Ecto neural progenitor cell (in vitro differentiated cells): ENCODE measurements at regions not wholly inside any gene's neighbourhood (a gene's known extent, or its start where the extent isn't known, plus 50 kb on each side); places are given as distances from the start of the nearest gene placed in this dataset.
A peak's percentile ranks its signal among the peaks of the same experiment; 100 is the strongest.
"Not testable (repeated sequence)": the region's sequence is repeated elsewhere in the genome, so short reads cannot be mapped to it uniquely, and the experiment has no call there.

Source experiments
- DNase-seq: peaks from one replicate; pipeline ENCODE4 v3.0.0-alpha.2; 2018; ENCODE audit warnings: low spot score

DNA sequence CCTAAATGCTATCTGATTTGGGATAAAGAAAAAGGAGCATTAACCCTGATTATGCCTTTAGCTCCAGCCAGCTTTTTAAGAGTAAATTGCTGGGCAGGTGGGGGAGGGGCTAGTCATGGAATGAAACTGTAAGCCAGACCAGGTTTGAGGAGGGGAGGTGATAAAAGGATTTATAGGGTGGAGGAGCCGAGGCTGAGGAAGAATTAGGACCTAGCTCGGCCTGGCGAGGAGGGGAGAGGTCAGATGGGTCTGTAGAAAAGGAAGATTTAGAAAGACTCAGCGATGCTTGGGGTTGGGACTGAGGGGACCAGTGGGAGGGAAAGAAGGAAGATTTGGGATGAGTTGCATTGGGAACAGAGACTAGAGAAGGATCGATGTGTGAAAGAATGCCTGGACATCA, 583.8 kb upstream of the MDGA2 start:
- DNase-seq = not testable (repeated sequence)

DNA sequence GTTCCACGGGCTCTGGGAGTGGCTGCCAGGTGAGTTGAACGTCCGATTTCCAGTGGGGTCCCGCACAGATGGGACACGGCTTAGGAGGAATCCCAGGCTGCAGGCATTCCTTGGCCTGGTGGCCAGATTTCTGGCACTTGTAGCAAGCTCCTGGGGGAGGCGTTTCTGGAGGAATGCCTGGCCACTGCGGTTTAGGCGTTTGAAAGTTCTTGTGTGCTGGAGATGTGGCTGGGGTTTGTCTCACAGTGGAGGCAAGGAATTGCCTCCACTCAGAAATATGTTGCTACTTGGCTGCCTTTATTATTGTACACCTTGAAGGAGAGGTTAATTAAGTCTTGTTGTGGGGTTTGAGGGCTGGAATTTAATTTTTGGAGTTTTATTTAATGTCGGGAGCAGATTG, 583.3 kb upstream of the MDGA2 start:
- DNase-seq = not testable (repeated sequence)

DNA sequence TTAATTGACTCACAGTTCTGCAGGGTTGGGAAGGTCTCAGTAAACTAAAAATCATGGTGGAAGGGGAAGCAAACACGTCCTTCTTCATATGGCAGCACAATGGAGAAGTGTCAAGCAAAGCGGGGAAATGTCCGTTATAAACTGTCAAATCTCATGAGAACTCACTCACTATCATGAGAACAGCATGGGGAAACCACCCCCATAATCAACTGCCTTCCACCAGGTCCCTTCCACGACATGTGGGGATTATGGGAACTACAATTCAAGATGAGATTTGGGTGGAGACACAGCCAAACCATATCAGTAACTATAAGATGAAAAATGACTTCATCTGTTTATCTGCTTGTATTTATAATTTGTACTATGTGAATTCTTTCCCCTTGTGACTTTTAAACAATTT, 577.6 kb upstream of the MDGA2 start:
- DNase-seq = no peak

DNA sequence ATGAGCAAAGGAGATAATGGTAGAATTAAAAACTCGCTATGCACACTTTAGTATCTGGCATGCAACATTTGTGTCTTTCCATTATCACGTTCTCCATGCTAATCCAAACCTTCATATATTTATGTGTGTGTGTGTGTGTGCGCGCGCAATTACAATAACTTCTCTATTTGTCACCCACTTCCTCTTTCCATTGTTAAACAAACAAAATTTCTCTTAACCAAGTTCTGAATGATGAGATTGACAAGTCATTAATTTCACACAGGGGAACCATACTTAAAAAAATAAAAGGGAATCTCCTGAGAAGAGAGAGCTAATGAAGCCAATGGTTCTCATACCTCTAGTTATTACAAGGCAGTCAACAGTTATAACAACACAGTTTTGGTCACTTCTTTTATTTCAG, 575.9 kb upstream of the MDGA2 start:
- DNase-seq = no peak

DNA sequence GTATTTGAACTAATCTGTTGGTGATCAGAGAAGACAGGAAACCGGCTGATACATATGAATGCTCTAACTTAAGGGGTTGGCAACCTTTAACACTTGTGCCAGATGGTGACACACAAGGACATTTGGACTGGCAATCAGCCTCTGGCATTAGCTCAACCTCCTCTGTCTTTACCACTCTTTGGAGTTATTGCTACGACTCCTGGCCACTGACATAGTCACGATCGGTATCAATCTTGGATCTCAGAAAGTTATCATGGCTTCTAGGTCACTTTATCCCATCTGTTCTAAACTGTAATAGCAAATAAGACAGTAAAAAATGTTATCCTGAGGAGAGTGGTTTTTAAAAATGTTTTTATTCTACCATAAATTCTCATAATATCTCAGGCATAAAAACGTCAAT, 575.2 kb upstream of the MDGA2 start:
- DNase-seq = no peak

DNA sequence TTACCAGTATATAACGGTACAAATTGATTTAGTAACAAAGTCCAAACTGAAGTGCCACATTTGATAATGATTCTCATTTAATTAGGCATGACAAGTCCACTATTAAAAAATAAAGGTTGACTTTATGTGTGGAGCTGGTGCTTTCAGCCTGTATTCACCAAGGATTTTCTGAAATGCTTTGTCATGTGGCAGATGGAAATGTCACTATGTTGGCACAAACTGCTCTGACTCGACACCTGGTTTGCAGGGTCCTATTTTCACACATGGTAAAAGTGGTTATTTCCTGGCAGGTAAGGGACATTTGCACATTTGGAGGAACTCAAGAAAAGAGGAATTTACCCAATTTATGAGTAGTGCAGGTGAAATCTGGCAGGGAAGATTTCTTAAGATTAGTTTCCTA, 572.6 kb upstream of the MDGA2 start:
- DNase-seq = no peak

DNA sequence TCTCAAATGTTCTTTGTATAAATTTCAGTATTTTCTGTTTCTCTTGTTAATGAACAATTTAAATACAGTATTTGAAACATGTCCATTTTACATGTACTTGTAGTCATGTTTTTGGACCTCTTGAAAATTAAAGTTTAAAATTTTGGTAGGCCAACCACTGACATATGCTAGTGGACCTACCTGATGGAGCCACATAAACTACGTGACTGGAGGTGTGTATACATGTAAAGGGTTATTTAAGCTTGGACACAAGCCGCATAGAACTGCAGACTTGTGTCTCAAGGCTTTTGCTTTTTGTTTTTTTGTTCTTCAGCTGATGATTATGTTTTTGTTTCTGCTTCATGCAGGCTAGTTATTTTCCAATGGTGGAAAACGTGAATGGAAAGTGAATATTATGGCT, 568.5 kb upstream of the MDGA2 start:
- no peak for DNase-seq

DNA sequence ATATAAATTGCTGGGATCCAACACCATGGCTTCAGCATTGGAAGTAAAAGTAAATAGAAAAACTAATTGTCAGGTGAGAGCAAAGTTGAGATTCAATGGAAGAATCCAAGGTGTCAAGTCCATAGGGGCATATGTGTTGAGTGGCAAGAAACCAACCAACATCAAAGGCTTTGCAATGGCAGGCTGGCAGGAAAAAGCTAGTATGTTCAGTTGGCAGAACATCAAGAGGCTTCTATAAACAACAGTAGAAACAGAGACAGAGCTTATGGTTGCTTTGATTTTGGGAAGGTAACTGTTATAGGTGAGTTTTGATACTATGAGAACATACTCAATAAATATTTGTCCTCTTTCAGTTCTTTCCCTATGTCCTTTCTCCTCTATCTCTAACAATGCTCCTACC, 553.7 kb upstream of the MDGA2 start:
- DNase-seq = no peak

DNA sequence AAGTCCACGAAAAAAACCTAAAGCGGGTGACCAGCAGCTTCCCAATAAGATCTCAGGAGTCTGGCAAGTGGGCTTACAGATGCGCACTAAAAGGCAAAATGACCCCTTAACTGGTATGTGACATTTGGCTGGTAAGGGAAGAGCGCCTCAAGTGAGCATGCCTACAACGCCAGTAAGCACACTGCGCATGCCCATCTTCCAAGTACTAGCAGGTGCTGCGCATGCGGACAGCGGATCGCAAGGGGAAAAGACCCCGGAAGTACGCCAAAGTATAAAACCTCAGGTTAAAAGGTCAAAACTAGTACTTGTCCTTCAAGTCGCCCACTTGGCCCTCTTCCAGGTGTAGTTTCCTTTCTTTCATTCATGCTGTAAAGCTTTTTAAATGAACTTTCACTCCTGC, 518.5 kb upstream of the MDGA2 start:
- DNase-seq = no peak

DNA sequence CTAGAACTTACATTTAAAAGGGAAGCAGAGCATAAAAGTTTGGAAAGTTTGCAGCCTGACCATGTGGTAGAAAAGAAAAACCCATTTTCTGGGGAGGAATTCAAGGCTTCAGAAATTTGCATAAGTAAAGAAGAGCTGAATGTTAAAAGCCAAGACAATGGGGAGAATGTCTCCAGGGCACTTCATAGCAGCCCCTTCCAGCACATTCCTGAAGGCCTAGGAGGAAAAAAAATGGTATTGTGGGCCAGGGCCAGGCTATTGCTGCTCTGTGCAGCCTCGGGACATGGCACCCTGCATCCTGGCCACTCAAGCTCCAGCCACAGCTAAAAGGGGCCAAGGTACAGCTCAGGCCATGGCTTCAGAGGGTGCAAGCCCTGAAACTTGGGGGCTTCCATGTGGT, 474.2 kb upstream of the MDGA2 start:
- DNase-seq = not testable (repeated sequence)

DNA sequence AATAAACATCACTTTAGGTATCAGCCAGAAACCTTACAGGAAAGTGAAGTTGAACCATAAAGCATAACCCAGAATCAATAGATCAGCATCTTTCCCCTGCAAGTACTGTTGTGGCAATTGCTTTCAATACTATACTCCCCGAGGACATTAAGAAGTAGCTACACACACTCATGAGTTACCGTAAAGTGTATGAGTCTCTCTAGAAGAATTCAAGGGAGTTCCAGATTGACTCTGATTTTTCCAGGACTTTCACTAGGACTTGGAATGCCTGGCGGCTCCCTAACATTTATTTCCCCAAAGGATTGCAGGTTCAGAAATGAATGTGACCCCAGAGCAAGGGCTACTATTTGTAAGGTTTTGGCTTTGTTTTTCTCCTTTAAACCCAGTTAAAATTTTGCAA, 465.4 kb upstream of the MDGA2 start:
- no peak for DNase-seq

DNA sequence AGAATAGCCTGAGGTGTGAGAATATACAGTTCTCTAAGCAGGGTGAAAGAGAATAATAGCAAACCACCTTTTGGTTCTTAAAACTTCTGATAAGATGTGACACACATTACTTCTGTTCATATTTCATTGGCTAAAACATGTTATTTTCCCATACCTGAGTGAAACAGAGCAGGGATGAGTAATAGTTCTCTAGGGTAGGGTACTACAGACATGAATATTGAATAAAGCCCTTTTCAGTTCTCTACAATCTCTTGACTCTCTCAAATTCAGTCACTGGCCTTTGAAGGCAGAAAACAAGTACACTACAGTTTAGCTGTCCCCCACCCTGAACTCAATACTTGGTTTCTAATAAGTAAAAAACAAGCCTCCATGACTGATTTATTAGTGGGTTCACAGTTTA, 454.1 kb upstream of the MDGA2 start:
- no peak for DNase-seq

DNA sequence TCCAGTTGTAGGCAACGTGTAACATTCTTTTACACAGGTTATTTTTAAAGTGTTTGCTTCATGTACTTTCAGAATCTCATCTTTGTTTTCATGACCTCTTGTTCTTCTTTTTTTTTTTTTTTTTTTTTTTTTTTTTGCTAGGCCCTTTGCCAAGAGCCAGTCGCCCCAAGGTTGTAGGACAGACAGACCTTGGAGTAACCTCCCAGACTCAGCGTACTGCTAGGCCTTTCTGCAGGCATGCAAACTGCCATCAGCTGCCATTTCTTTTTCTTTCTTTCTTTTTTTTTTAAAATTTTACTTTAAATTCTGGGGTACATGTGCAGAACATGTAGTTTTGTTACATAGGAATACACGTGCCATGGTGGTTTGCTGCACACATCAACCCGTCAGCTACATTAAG, 452.3 kb upstream of the MDGA2 start:
- DNase-seq = no peak

DNA sequence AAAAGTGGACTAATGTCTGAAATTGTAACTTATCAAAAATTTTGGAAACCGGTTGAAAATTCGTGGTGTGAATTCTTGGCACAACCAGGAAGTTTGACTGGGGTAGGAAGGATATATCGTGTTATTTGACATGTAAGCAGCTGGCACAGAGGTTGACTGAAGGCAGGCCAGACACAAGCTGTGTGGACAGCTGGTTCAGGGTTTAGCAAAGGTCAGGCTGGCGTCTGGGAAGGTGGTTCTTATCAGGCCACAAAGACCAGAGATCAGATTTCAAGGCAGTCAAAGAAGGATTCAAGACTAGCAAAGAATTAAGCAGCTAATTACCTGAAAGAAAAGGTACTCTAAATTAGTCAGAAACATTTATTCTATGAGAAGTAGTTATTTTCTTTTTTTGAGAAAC, 450.2 kb upstream of the MDGA2 start:
- peak; percentile 53 for DNase-seq

DNA sequence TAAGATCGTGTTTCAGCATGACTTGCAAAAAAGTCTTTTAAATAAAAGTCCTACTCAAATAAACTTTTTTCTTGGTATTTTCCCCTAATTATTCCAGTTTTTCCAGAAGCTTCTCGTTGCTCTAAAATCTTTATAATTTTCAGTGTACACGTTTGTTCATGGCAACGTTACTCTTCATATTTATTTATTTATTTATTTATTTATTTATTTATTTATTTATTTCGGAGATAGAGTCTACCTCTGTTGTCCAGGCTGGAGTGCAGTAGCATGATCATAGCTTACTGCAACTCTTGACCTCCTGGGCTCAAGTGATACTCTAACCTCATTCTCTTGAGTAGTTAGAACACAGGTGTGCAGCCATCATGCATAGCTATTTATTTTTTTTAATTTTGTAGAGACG, 438.3 kb upstream of the MDGA2 start:
- DNase-seq = no peak

DNA sequence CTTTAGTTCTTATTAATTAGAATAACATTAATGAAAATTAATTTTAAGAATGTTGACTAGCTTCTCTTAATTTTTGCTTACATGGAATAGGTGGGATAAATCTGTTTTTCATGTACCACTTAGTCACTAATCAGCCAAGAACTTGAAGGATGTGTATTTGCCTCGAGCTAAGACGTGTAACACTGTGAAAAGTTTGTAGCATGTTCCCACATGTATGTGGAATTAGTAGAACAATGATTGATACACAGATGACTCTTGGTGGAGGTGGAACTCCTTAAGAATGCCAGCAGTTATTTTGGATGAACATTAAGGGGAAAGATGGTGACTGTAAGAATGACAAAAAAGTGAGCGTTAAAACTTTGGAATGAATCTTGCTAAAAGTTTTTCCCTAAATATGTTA, 435.7 kb upstream of the MDGA2 start:
- DNase-seq = no peak

DNA sequence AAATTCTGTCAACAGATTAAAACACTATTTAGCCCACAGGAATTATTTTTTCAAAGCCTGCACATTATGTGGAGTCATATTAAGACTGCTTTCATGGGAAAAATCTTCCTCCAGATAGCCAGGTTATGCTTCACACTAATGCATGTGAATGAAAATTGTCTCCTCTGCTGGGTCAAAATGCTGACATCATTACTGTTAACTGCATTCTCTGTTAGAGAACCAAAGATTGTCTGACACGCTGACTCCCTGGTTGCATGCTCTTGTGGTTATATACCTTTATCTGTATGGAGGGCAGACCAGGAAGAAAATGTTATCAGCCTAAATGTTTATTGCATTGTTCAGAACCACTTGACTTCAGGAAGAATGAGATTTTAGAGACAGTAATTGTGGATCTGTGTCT, 432.2 kb upstream of the MDGA2 start:
- no peak for DNase-seq

DNA sequence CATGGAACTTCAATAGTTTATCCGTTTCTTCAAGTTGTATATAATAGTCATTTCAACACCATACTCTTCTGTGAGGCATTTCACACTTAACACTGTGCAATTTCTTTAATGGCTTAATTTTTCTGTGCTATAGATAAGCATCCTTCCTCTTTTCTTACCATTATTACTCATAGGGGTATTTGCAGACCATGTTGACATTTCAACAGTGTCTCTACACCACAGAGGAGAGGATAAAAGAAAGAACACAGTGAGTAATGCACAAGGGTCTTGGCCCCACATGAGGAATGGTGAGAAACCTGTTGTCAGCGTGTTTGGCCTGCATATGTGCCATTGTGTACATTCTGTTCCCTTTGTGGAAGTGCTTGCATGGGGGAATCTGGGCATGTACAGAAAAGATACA, 421.5 kb upstream of the MDGA2 start:
- no peak for DNase-seq

DNA sequence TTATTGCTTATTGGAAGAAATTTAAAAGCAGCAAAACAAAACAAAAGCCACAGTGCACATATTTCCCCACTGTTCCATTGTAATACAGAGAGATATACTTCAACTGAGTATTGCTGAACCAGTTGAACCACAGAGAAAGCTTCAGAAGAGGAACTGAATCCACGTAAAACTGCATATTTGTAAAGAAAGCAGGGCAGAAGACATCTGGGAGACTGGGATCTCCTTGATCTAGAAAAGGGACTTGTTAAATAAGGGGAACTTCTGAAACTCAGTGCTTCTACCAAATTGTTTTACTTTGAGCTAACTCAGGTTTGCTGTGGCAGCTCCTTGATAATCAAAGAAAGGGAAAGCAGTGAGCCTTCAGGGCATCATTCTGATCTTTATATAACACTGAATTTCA, 411.1 kb upstream of the MDGA2 start:
- no peak for DNase-seq

DNA sequence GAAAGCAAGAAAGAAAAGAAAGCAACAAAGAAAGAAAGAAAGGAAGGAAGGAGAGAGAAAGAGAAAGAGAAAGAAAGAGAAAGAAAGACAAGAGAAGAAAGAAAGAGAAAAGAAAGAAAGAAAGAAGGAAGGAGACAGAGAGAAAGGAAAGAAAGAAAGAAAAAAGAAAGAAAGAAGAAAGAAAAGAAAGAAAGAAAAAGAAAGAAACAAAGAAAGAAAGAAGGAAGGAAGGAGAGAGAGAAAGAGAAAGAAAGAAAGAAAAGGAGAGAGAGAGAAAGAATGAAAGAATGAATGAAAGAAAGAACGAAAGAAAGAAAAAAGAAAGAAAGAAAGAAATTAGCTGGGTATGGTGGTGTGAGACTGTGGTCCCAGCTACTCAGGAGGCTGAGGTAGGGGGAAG, 400.1 kb upstream of the MDGA2 start:
- DNase-seq = no peak

DNA sequence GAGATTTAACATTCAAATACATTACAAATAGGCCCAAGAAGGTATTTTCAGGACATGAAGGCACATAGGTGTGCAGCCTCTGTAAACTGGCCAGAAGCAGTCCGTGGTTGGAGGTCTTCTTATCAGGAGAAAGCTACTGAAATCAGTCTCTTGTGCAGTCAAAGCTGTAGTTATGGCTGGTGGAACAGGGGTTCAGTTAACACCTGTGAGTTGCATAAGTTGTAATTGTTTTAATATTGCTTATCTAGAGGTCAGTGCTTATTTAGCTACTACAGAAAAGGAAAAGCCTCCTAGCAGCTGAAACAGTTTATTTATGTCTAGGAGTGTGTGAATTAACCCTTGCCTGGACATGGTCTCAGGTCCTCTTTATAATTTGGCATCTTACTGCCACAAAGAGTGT, 377.6 kb upstream of the MDGA2 start:
- DNase-seq = no peak

DNA sequence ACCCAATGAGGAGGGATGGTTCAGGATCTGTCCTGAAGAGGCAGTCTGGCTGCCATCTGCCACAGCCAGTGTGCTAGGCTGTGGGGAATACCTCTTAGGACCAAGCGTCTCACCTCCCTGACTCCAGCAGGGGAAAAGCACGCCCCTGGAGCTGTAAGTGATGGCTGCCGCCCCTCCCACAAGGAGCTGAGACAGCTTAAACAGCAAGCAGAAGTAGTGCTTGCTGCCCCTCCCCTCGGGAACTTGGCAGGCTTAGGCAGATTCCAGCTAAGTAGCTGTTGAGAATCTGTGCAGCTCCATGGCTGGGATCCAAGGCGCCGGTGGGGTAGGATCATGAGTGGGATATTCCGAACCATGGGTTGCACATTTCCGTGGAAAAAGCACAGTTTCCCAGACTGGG, 360.4 kb upstream of the MDGA2 start:
- DNase-seq = peak; percentile 51

DNA sequence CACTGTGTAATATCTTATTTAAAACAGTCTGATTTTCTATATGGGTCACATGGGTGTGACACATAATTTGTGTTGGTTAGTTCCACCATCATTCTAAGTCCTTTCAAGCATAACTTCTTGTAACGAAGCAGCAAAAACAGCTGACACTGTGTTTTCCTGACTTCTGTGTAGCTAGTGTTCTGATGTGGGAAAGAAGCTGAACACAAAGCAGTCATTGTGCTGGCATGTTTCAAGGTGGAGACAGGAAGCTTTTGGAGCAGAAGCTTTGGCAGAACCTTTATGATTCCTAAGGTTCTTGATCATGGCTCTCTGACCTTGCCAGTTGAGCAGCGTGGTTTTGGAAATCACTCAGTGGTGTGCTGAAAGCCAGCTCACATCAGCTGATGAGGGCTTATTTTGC, 351.7 kb upstream of the MDGA2 start:
- DNase-seq = no peak

DNA sequence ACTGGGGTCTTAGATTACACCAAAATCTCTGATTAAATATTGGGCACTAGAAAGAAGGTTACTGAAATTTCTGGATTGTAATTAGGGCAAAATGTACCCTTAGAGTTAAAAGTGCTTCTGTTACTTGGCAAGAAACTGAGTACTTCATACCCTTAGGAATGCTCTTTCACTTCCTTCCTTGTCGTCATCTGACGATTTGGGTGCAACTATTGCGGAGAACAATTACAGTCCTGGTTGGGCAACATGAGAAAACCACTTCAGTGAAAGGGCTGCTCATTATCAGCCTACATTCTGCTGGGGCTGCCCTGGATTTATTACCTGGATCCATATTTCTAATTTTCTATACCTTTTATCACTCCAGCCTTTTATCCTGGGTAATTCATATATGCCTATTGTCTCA, 348.5 kb upstream of the MDGA2 start:
- DNase-seq = no peak

DNA sequence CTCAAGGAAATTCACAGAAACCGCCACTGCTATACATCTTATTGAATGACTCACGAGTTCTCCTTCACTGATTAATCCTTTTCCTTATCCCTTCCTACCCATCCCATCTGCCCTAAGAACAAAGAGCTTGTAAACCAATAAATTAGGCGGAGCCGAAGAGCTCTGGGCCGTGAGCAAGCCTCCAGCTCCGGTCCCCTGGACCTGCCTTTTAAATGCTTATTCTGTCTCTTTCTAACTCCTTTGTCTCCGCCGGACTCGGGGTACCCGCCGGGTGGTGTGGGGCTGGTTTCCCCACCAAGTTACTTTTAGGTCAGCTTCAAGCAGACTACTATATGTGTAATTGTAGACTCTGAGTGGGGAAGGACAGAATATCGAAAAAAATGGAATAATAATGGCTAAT, 336.1 kb upstream of the MDGA2 start:
- DNase-seq = peak; percentile 50

DNA sequence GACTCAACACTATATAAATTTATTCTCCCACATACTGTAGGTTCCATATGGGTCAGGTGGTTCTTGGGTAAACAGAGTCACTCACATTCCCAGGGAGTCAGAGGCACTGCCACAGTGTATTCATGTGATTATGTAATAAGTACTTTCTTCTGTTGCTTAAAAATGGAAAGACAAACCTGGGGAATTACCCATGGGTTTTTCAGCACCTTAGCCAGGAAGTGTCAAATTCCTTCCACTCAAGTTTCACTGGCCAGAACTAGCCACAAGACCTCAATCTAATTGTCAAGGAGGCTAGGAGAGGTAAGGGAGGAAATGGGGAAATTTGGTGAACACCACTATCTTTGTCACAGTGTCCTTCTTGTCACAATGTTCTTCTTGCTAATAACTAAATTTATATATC, 333.2 kb upstream of the MDGA2 start:
- DNase-seq = no peak
